Suprapubic skin (tissue), 4 donors: ENCODE measurements at regions not wholly inside any gene's neighbourhood (a gene's known extent, or its start where the extent isn't known, plus 50 kb on each side); places are given as distances from the start of the nearest gene placed in this dataset.
"Not testable (repeated sequence)": the region's sequence is repeated elsewhere in the genome, so short reads cannot be mapped to it uniquely, and the experiment has no call there.

Experiments
- DNase-seq, 2 donors: peaks; one replicate each; pipeline ENCODE4 v3.0.0-alpha.2; 2019; ENCODE audit warnings: low spot score in 2 of 2
- H3K27ac ChIP-seq: fragments of 200-600 bp; sonication (generic); one replicate; pipeline ENCODE4 v1.5.1; 2019
- H3K27me3 ChIP-seq: fragments of 200-600 bp; sonication (generic); one replicate; pipeline ENCODE4 v1.5.1; 2019
- H3K36me3 ChIP-seq: fragments of 200-600 bp; sonication (generic); one replicate; pipeline ENCODE4 v1.5.1; 2019
- H3K4me1 ChIP-seq: fragments of 200-600 bp; sonication (generic); one replicate; pipeline ENCODE4 v1.5.1; 2019
- H3K4me3 ChIP-seq: fragments of 200-600 bp; sonication (generic); one replicate; pipeline ENCODE4 v1.5.1; 2019; ENCODE audit warnings: mild to moderate bottlenecking
- H3K9me3 ChIP-seq: fragments of 200-600 bp; sonication (generic); one replicate; pipeline ENCODE4 v1.5.1; 2019
- EP300 ChIP-seq: sonication (generic); formaldehyde crosslinking; IDR thresholded peaks from one replicate; pipeline ENCODE4 v1.6.1; 2017; ENCODE audit warnings: antibody characterized with exemption
- POLR2A ChIP-seq, 2 donors: fragments of 450-650 bp; IDR thresholded peaks; one replicate each; pipeline ENCODE4 v1.6.1; 2017; ENCODE audit warnings: antibody characterized with exemption in 2 of 2, mild to moderate bottlenecking in 2 of 2, moderate library complexity in 2 of 2
- POLR2AphosphoS5 ChIP-seq, 3 donors: sonication (generic); formaldehyde crosslinking; IDR thresholded peaks; one replicate each; pipeline ENCODE4 v1.6.1; 2017; ENCODE audit warnings: antibody characterized with exemption in 3 of 3
- WGBS: methylation state at CpG from one replicate; pipeline ENCODE4 v1.1.5; 2018; 5-methylcytosine and 5-hydroxymethylcytosine counted together
- TF ChIP-seq, protein P1 (sequence below), 2 donors: fragments of 200-600 bp in 1 of 2; fragments of 450-650 bp in 1 of 2; sonication (generic) in 1 of 2; IDR thresholded peaks; one replicate each; pipeline ENCODE4 v1.5.1; 2016 to 2019; ENCODE audit warnings: antibody characterized with exemption in 2 of 2, mild to moderate bottlenecking in 1 of 2, moderate library complexity in 1 of 2

DNA sequence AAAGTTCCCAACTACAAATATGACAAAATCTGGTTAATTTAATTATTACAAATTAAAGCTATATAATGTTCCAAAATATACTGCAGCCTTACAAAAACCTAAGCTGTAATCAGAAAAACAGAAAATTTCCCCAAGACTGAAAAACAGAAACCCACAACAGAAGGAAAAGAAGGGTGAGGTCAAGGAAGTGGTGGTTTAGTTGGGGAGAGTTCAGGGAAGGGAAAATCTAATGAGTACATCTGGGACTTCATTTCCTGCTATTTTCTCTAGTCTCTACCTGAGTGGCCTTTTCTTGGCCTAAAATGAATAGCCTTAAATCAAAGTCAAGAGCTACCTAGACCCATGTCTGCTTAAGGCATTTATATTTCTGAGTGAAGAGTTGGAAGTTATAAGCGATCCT, 66.2 kb upstream of the BEND6 start:
- Histone ChIP-seq H3K4me1 (no peaks in the 10 kb centered on the region), H3K4me3 (no peak overlapping the region), H3K9me3 (no peaks in the 10 kb centered on the region), H3K36me3 (no peaks in the 10 kb centered on the region), H3K27me3 (no peaks in the 10 kb centered on the region), H3K27ac (no peak overlapping the region)
- 78% methylated on average over 1 of the region's 1 CpG for WGBS
- TF ChIP-seq POLR2AphosphoS5 (IDR thresholded peaks at IDR 0.05): no peak
- no peak for TF ChIP-seq EP300
- DNase-seq: no peak

DNA sequence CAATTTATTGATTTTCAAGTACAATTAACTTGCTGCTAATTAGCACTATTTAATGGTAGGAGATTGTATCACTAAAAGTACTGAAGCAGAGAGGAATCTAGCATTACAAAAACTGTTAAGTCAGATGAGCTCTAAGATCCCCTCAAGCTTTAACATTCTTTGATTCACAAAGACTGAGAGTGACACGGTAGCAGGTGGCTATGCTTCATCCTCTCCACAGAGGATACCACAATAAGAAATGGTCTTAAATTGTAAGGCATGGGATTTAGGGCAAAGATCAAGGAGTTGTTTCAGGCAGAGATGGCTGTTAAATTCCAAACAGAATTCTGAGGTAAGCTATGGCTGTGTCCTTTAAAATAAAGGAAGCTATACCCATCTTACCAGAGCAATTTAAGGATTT, 67.8 kb upstream of the BEND6 start:
- TF ChIP-seq EP300: no peak
- TF ChIP-seq, protein P1, sequence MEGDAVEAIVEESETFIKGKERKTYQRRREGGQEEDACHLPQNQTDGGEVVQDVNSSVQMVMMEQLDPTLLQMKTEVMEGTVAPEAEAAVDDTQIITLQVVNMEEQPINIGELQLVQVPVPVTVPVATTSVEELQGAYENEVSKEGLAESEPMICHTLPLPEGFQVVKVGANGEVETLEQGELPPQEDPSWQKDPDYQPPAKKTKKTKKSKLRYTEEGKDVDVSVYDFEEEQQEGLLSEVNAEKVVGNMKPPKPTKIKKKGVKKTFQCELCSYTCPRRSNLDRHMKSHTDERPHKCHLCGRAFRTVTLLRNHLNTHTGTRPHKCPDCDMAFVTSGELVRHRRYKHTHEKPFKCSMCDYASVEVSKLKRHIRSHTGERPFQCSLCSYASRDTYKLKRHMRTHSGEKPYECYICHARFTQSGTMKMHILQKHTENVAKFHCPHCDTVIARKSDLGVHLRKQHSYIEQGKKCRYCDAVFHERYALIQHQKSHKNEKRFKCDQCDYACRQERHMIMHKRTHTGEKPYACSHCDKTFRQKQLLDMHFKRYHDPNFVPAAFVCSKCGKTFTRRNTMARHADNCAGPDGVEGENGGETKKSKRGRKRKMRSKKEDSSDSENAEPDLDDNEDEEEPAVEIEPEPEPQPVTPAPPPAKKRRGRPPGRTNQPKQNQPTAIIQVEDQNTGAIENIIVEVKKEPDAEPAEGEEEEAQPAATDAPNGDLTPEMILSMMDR (IDR thresholded peaks at IDR 0.05): no peak
- no peak for TF ChIP-seq POLR2A (IDR thresholded peaks at IDR 0.05)
- TF ChIP-seq POLR2AphosphoS5 (IDR thresholded peaks at IDR 0.05): no peak
- 33% methylated on average over 1 of the region's 1 CpG for WGBS
- no peak overlapping the region for H3K27ac ChIP-seq
- H3K36me3 ChIP-seq: no peaks in the 10 kb centered on the region
- H3K4me3 ChIP-seq: no peak overlapping the region
- H3K4me1 ChIP-seq: no peaks in the 10 kb centered on the region
- no peaks in the 10 kb centered on the region for H3K9me3 ChIP-seq
- no peaks in the 10 kb centered on the region for H3K27me3 ChIP-seq
- DNase-seq: no peak

DNA sequence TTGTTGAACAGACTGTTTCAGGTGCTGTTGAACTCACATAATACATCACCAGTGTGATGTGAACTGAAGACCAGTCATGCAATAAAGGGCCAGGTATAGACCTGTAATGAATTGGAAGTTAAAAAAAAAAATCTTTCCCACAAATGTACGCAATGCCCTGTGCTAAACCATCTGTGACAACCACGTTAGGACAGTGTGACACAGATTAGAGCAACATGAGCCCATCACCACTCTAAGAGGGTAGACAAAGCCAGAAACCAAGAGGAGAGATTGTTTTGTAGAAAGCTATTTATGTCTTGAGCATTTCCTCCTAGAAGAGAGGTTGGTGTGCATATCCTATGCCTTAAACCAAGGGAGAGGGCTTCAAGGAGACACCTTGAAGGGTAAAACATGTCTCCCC, 77.0 kb upstream of the BEND6 start:
- Histone ChIP-seq H3K27ac (no peak overlapping the region), H3K36me3 (no peaks in the 10 kb centered on the region), H3K4me1 (no peaks in the 10 kb centered on the region), H3K27me3 (no peaks in the 10 kb centered on the region), H3K4me3 (no peak overlapping the region), H3K9me3 (no peaks in the 10 kb centered on the region)
- TF ChIP-seq, protein P1 (IDR thresholded peaks at IDR 0.05): no peak
- no peak for TF ChIP-seq EP300
- TF ChIP-seq POLR2AphosphoS5 (IDR thresholded peaks at IDR 0.05): no peak
- no peak for TF ChIP-seq POLR2A (IDR thresholded peaks at IDR 0.05)
- DNase-seq: no peak
- 85% methylated on average over 2 of the region's 2 CpGs for WGBS

DNA sequence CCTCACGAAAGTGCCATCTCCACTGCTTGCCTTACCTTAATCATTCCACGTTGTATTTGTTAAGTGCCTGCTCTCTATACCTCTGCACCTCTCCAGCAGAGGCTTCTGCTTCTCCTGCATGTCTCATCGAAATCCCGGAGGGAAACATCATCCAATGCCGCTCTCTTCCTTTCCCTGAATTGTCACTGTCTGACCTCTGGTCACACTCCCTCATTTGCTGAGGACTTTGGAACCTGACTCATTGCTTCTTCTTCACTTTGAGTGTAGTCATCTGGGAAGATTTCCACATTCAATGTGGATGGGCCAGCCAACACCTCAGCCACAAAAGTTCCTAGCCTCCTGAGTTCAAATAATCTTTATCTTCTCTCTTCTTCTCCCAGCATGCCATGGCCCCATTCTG, 78.9 kb upstream of the BEND6 start:
- 94% methylated on average over 5 of the region's 5 CpGs for WGBS
- Histone ChIP-seq H3K9me3 (no peaks in the 10 kb centered on the region), H3K4me1 (no peaks in the 10 kb centered on the region), H3K36me3 (no peaks in the 10 kb centered on the region), H3K4me3 (no peak overlapping the region), H3K27me3 (no peaks in the 10 kb centered on the region), H3K27ac (no peak overlapping the region)
- TF ChIP-seq EP300 (no peak), POLR2AphosphoS5 (IDR thresholded peaks at IDR 0.05) (no peak), POLR2A (IDR thresholded peaks at IDR 0.05) (no peak)
- TF ChIP-seq, protein P1 (IDR thresholded peaks at IDR 0.05): no peak
- DNase-seq: no peak

DNA sequence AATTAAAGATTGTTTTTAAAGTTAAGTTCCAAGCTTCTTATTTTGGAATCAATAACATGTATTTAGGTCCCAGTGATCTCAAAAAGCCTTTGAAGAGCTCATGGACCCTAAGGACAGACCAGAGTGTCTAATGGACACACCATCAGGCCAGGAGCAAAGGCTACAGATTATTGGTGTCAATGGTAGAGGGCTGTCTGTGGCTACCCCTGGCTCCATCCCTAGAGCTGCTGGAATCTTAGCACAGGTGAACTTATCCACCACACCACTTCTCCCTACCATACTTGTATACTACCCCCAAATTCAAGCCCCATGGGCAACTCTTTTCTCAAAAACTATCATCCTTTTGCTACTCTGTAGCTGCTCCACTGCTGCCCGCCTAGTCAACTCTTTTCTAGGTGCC, 79.4 kb upstream of the BEND6 start:
- DNase-seq: no peak
- no peak overlapping the region for H3K4me3 ChIP-seq
- H3K9me3 ChIP-seq: no peaks in the 10 kb centered on the region
- 92% methylated on average over 1 of the region's 1 CpG for WGBS
- no peaks in the 10 kb centered on the region for H3K27me3 ChIP-seq
- H3K27ac ChIP-seq: no peak overlapping the region
- no peaks in the 10 kb centered on the region for H3K36me3 ChIP-seq
- H3K4me1 ChIP-seq: no peaks in the 10 kb centered on the region
- TF ChIP-seq EP300 (no peak), POLR2A (IDR thresholded peaks at IDR 0.05) (no peak), POLR2AphosphoS5 (IDR thresholded peaks at IDR 0.05) (no peak)
- TF ChIP-seq, protein P1 (IDR thresholded peaks at IDR 0.05): no peak

DNA sequence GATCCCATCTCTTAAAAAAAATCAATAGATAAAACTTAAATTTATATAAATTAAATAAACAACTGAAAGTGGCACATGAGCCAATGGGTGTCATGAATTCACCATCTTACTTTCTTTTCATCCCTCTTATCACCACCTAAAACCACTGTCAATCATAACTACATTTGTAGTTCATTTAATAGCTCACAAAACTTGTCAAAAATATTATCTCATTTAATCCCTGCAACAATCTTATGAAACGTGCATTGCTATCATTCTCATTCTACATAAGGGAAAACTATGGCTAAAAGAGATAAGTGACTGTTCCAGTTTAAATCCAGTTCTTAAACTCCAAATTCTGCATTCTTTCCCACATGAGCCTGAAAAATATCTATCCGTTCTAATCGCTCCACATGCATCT, 80.6 kb upstream of the BEND6 start:
- TF ChIP-seq, protein P1 (IDR thresholded peaks at IDR 0.05): no peak
- TF ChIP-seq POLR2AphosphoS5 (IDR thresholded peaks at IDR 0.05) (no peak), POLR2A (IDR thresholded peaks at IDR 0.05) (no peak), EP300 (no peak)
- no peak for DNase-seq
- 93% methylated on average over 3 of the region's 3 CpGs for WGBS
- Histone ChIP-seq H3K36me3 (no peaks in the 10 kb centered on the region), H3K27ac (no peak overlapping the region), H3K4me1 (no peaks in the 10 kb centered on the region), H3K27me3 (no peaks in the 10 kb centered on the region), H3K4me3 (no peak overlapping the region), H3K9me3 (no peaks in the 10 kb centered on the region)

DNA sequence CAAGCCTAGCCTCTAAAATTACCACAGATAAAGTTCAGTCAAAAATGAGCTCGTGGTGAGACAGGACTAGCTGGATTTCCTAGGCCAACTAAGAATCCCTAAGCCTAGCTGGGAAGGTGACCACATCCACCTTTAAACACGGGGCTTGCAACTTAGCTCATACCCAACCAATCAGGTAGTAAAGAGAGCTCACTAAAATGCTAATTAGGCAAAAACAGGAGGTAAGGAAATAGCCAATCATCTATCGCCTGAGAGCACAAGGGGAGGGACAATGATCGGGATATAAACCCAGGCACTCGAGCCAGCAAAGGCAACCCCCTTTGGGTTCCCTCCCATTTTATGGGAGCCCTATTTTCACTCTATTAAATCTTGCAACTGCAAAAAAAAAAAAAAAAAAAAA, 84.9 kb upstream of the BEND6 start:
- not testable (repeated sequence) for H3K27me3 ChIP-seq, H3K9me3 ChIP-seq, H3K4me3 ChIP-seq, H3K4me1 ChIP-seq, DNase-seq, H3K36me3 ChIP-seq, H3K27ac ChIP-seq
- 83% methylated on average over 5 of the region's 5 CpGs for WGBS
